ENCODE measurements at regions not wholly inside any gene's neighbourhood (a gene's known extent, or its start where the extent isn't known, plus 50 kb on each side); places are given as distances from the start of the nearest gene placed in this dataset.

DNA sequence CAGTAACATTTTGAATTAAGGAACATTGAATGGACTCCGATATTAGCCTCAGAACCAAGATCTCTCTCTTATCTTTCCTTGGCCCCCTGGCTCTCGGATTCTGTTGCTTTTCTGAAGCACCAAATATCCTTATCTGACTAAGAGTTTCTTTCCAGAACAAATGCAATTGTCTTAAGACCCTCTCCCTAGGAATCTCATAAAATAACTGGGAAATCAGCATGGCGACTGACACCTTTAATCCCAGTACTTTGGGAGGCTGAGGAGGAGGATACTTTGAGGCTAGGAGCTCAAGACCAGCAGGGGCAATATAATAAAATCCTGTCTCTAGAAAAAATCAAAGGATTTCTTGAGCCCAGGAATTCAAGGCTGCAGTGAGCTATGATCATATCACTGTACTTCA is 984.5 kb downstream of the HACE1 start:
- Histone ChIP-seq H3K9me3 (ENCODE audit: control insufficient read depth in 2 of 3, insufficient read depth in 1 of 3, low read length in 3 of 3) (no peaks in the 10 kb centered on the region), H3K27ac (ENCODE audit: low read depth in 2 of 2, low read length in 2 of 2) (no peak overlapping the region), H3K36me3 (ENCODE audit: control insufficient read depth in 2 of 3, insufficient read depth in 3 of 3, low read length in 3 of 3) (no peaks in the 10 kb centered on the region), H3K4me3 (ENCODE audit: low read length in 3 of 3) (no peak overlapping the region), H3K4me1 (ENCODE audit: control insufficient read depth in 2 of 3, insufficient read depth in 2 of 3, low read depth in 1 of 3, low read length in 3 of 3) (no peaks in the 10 kb centered on the region), H3K9ac (ENCODE audit: low read length in 3 of 3) (no peak overlapping the region), H3K27me3 (ENCODE audit: control insufficient read depth, insufficient read depth, low read length) (no peaks in the 10 kb centered on the region)
- TF ChIP-seq, protein P1, sequence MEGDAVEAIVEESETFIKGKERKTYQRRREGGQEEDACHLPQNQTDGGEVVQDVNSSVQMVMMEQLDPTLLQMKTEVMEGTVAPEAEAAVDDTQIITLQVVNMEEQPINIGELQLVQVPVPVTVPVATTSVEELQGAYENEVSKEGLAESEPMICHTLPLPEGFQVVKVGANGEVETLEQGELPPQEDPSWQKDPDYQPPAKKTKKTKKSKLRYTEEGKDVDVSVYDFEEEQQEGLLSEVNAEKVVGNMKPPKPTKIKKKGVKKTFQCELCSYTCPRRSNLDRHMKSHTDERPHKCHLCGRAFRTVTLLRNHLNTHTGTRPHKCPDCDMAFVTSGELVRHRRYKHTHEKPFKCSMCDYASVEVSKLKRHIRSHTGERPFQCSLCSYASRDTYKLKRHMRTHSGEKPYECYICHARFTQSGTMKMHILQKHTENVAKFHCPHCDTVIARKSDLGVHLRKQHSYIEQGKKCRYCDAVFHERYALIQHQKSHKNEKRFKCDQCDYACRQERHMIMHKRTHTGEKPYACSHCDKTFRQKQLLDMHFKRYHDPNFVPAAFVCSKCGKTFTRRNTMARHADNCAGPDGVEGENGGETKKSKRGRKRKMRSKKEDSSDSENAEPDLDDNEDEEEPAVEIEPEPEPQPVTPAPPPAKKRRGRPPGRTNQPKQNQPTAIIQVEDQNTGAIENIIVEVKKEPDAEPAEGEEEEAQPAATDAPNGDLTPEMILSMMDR (IDR thresholded peaks at IDR 0.05; ENCODE audit: borderline replicate concordance, extremely low read depth, insufficient read depth): no peak
- FAIRE-seq (no peak), DNase-seq (no peak)
- intact Hi-C loops (cut with DNase I): no loop called here

DNA sequence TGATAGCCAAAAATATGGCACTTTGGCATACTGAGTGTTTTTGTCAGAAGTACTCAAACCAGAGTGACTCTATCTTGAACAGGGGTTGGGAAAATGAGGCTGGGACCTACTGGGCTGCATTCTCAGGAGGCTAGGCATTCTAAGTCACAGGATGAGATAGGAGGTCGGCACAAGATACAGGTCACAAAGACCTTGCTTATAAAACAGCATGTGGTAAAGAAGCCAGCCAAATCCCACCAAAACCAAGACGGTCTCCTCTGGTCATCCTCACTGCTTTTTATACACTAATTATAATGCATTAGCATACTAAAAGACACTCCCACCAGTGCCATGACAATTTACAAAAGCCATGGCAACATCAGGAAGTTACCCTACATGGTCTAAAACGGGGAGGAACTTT is 985.1 kb downstream of the HACE1 start:
- Histone ChIP-seq H3K9me3 (ENCODE audit: control insufficient read depth in 2 of 3, insufficient read depth in 1 of 3, low read length in 3 of 3) (no peaks in the 10 kb centered on the region), H3K36me3 (ENCODE audit: control insufficient read depth in 2 of 3, insufficient read depth in 3 of 3, low read length in 3 of 3) (no peaks in the 10 kb centered on the region), H3K4me3 (ENCODE audit: low read length in 3 of 3) (no peak overlapping the region), H3K27me3 (ENCODE audit: control insufficient read depth, insufficient read depth, low read length) (no peaks in the 10 kb centered on the region), H3K4me1 (ENCODE audit: control insufficient read depth in 2 of 3, insufficient read depth in 2 of 3, low read depth in 1 of 3, low read length in 3 of 3) (no peaks in the 10 kb centered on the region), H3K9ac (ENCODE audit: low read length in 3 of 3) (no peak overlapping the region), H3K27ac (ENCODE audit: low read depth in 2 of 2, low read length in 2 of 2) (no peak overlapping the region)
- no peak for FAIRE-seq
- intact Hi-C loops (cut with DNase I): no loop called here
- no peak for DNase-seq
- TF ChIP-seq, protein P1 (IDR thresholded peaks at IDR 0.05; ENCODE audit: borderline replicate concordance, extremely low read depth, insufficient read depth): no peak

DNA sequence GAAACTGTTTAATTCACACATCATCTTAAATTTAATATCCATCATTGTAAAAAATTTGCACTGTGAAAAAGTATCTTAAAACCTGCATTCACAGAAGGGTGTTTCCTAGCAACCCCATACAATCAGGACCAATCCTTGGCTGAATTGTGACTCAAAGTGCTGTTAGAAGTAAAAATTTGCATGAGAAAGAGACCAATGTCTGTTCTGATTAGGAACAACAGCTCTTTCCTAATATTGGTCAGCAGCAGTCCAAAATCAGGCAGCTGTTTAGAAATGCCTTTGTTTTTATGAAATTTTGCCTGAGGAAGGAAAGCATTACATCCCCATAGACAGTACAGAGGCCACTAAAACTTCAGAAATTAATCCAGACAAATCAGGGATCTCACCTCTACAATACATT is 987.0 kb downstream of the HACE1 start:
- FAIRE-seq: no peak
- no peaks in the 10 kb centered on the region for H3K36me3 ChIP-seq (ENCODE audit: control insufficient read depth in 2 of 3, insufficient read depth in 3 of 3, low read length in 3 of 3)
- H3K27me3 ChIP-seq (ENCODE audit: control insufficient read depth, insufficient read depth, low read length): no peaks in the 10 kb centered on the region
- H3K4me3 ChIP-seq (ENCODE audit: low read length in 3 of 3): no peak overlapping the region
- TF ChIP-seq, protein P1 (IDR thresholded peaks at IDR 0.05; ENCODE audit: borderline replicate concordance, extremely low read depth, insufficient read depth): no peak
- no peaks in the 10 kb centered on the region for H3K4me1 ChIP-seq (ENCODE audit: control insufficient read depth in 2 of 3, insufficient read depth in 2 of 3, low read depth in 1 of 3, low read length in 3 of 3)
- H3K9ac ChIP-seq (ENCODE audit: low read length in 3 of 3): no peak overlapping the region
- intact Hi-C loops (cut with DNase I): no loop called here
- no peaks in the 10 kb centered on the region for H3K9me3 ChIP-seq (ENCODE audit: control insufficient read depth in 2 of 3, insufficient read depth in 1 of 3, low read length in 3 of 3)
- no peak overlapping the region for H3K27ac ChIP-seq (ENCODE audit: low read depth in 2 of 2, low read length in 2 of 2)
- DNase-seq: no peak

DNA sequence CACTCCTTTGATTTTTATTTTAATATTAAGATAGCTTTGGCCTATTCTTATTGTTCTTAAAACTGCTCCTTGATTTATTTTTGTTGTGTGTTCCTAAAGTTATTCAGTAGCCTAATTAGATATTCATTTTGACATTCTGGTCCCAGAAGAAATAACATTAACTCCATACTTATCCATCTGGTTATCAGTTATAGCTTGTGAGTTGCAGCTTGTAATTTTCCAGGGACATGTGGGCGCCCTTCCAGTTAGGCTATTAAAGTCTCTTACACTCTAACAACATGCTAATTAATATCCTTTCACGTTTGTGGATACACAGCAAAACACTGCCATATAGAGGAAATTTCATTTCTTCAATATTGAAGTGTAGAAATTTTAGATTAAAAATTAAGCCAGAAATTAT is 987.5 kb downstream of the HACE1 start:
- intact Hi-C loops (cut with DNase I): no loop called here
- no peaks in the 10 kb centered on the region for H3K36me3 ChIP-seq (ENCODE audit: control insufficient read depth in 2 of 3, insufficient read depth in 3 of 3, low read length in 3 of 3)
- FAIRE-seq: no peak

More for the DNA sequence above, 987.5 kb downstream of the HACE1 start:
- DNase-seq: no peak
- H3K27me3 ChIP-seq (ENCODE audit: control insufficient read depth, insufficient read depth, low read length): no peaks in the 10 kb centered on the region
- TF ChIP-seq, protein P1 (IDR thresholded peaks at IDR 0.05; ENCODE audit: borderline replicate concordance, extremely low read depth, insufficient read depth): no peak
- no peaks in the 10 kb centered on the region for H3K9me3 ChIP-seq (ENCODE audit: control insufficient read depth in 2 of 3, insufficient read depth in 1 of 3, low read length in 3 of 3)
- H3K4me3 ChIP-seq (ENCODE audit: low read length in 3 of 3): no peak overlapping the region
- H3K9ac ChIP-seq (ENCODE audit: low read length in 3 of 3): no peak overlapping the region
- H3K27ac ChIP-seq (ENCODE audit: low read depth in 2 of 2, low read length in 2 of 2): no peak overlapping the region
- no peaks in the 10 kb centered on the region for H3K4me1 ChIP-seq (ENCODE audit: control insufficient read depth in 2 of 3, insufficient read depth in 2 of 3, low read depth in 1 of 3, low read length in 3 of 3)
